H1 (cell line): ENCODE measurements at regions not wholly inside any gene's neighbourhood (a gene's known extent, or its start where the extent isn't known, plus 50 kb on each side); places are given as distances from the start of the nearest gene placed in this dataset.

Source experiments
- CTCF ChIA-PET: fragments of 300-600 bp; sonication (Branson Sonifier 250); formaldehyde crosslinking; loops from one replicate; lab custom pipeline; 2021; ENCODE audit not compliant: partially characterized antibody; lab: Charles Lee
- POLR2A ChIA-PET: fragments of 300-600 bp; sonication (Branson Sonifier 250); formaldehyde crosslinking; loops from one replicate; lab custom pipeline; 2021; ENCODE audit warnings: inconsistent platforms; ENCODE audit not compliant: partially characterized antibody; lab: Charles Lee
- DNase-seq, 2 experiments: peaks; one replicate each; pipeline versions ENCODE4 v3.0.0 to v3.0.0-alpha.2; 2010 to 2022; ENCODE audit warnings: low spot score in 2 of 2, low read depth in 1 of 2, mixed read lengths in 1 of 2
- FAIRE-seq: peaks from 2 replicates; lab custom pipeline; 2011; peaks lifted over from hg19 to GRCh38; lab: Jason Lieb, UNC
- H2AFZ ChIP-seq: 2 replicates; pipeline ENCODE4 v1.8.1; 2012; ENCODE audit warnings: low read length, inconsistent platforms
- H2AK5ac ChIP-seq: 2 replicates; pipeline ENCODE4 v1.6.1; 2013; ENCODE audit warnings: low read depth, low read length
- H2BK120ac ChIP-seq: replicated peaks from 2 replicates; pipeline ENCODE3; 2013; ENCODE audit warnings: low read depth, low read length, inconsistent platforms
- H2BK12ac ChIP-seq: 2 replicates; pipeline ENCODE4 v1.6.1; 2013; ENCODE audit warnings: low read depth, low read length
- H2BK15ac ChIP-seq: 2 replicates; pipeline ENCODE4 v1.6.1; 2013; ENCODE audit warnings: low read length
- H2BK20ac ChIP-seq: 2 replicates; pipeline ENCODE4 v1.6.1; 2013; ENCODE audit warnings: low read length
- H2BK5ac ChIP-seq: 2 replicates; pipeline ENCODE4 v1.6.1; 2013; ENCODE audit warnings: low read depth, low read length
- H3K14ac ChIP-seq: 2 replicates; pipeline ENCODE4 v1.6.1; 2013; ENCODE audit warnings: inconsistent platforms; ENCODE audit not compliant: insufficient read length
- H3K18ac ChIP-seq: 2 replicates; pipeline ENCODE4 v1.6.1; 2013; ENCODE audit warnings: low read length; ENCODE audit errors: extremely low read depth
- H3K23ac ChIP-seq: 2 replicates; pipeline ENCODE4 v1.6.1; 2013; ENCODE audit warnings: inconsistent platforms; ENCODE audit not compliant: insufficient read length
- H3K23me2 ChIP-seq: 2 replicates; pipeline ENCODE4 v1.6.1; 2013; ENCODE audit warnings: low read depth, low read length
- H3K27ac ChIP-seq: 2 replicates; pipeline ENCODE4 v1.6.1; 2011; ENCODE audit warnings: low read depth, low read length, inconsistent platforms
- H3K27me3 ChIP-seq, 4 experiments: replicated peaks in 1 of 4; 1 replicate in 1 of 4; 2 replicates in 3 of 4; pipeline versions ENCODE4 v1.6.1 to v1.8.1; 2011 to 2013; ENCODE audit warnings: low read length in 3 of 4, mild to moderate bottlenecking in 3 of 4, inconsistent platforms in 2 of 4, mixed read lengths in 2 of 4, moderate library complexity in 1 of 4; ENCODE audit not compliant: control insufficient read depth in 3 of 4, insufficient read depth in 3 of 4; ENCODE audit errors: extremely low read depth in 1 of 4
- H3K36me3 ChIP-seq, 4 experiments: 2 replicates each; pipeline versions ENCODE4 v1.6.1 to v1.8.1; 2011 to 2013; ENCODE audit warnings: mild to moderate bottlenecking in 4 of 4, low read length in 3 of 4, moderate library complexity in 2 of 4, control low read depth in 1 of 4, inconsistent platforms in 1 of 4; ENCODE audit not compliant: insufficient read depth in 4 of 4, control insufficient read depth in 2 of 4
- H3K4ac ChIP-seq: replicated peaks from 2 replicates; pipeline ENCODE3; 2013; ENCODE audit warnings: low read length, low read depth, mixed read lengths, inconsistent platforms; ENCODE audit not compliant: insufficient read length
- H3K4me1 ChIP-seq, 4 experiments: replicated peaks in 1 of 4; 1 replicate in 1 of 4; 2 replicates in 3 of 4; pipeline versions ENCODE4 v1.6.1 to v1.8.1; 2011 to 2013; ENCODE audit warnings: low read length in 3 of 4, inconsistent platforms in 2 of 4, mixed read lengths in 1 of 4; ENCODE audit not compliant: insufficient read depth in 4 of 4, control insufficient read depth in 3 of 4
- H3K4me2 ChIP-seq, 2 experiments: 2 replicates each; pipeline versions ENCODE4 v1.6.1 to v1.8.1; 2011 to 2013; ENCODE audit warnings: low read depth in 2 of 2, low read length in 2 of 2, control low read depth in 1 of 2, inconsistent platforms in 1 of 2, mild to moderate bottlenecking in 1 of 2; ENCODE audit not compliant: insufficient read depth in 1 of 2
- H3K4me3 ChIP-seq, 4 experiments: fragments of 200-600, 300-600 bp in 1 of 4; sonication (generic), shearing (Covaris generic), sonication (Bioruptor Twin) in 1 of 4; 2 replicates each; pipeline versions ENCODE4 v1.5.1 to v1.8.1; 2011 to 2016; ENCODE audit warnings: low read length in 4 of 4, low read depth in 3 of 4, control low read depth in 2 of 4, inconsistent platforms in 2 of 4, mild to moderate bottlenecking in 2 of 4, mixed read lengths in 1 of 4, moderate library complexity in 1 of 4; ENCODE audit not compliant: insufficient read depth in 2 of 4; ENCODE audit errors: extremely low read depth in 1 of 4
- H3K56ac ChIP-seq: replicated peaks from 2 replicates; pipeline ENCODE3; 2013; ENCODE audit warnings: low read depth, mild to moderate bottlenecking, mixed read lengths, low read length, inconsistent platforms; ENCODE audit not compliant: insufficient read length
- H3K79me1 ChIP-seq: 2 replicates; pipeline ENCODE4 v1.6.1; 2013; ENCODE audit warnings: low read depth, low read length, control low read depth
- H3K79me2 ChIP-seq, 2 experiments: 2 replicates each; pipeline versions ENCODE4 v1.6.1 to v1.8.1; 2012 to 2013; ENCODE audit warnings: low read length in 2 of 2, mild to moderate bottlenecking in 2 of 2, inconsistent platforms in 1 of 2; ENCODE audit not compliant: insufficient read depth in 2 of 2, control insufficient read depth in 1 of 2
- H3K9ac ChIP-seq, 4 experiments: replicated peaks in 1 of 4; 1 replicate in 1 of 4; 2 replicates in 3 of 4; pipeline versions ENCODE4 v1.6.1 to v1.8.1; 2011 to 2013; ENCODE audit warnings: low read depth in 3 of 4, low read length in 3 of 4, control low read depth in 2 of 4, mild to moderate bottlenecking in 2 of 4, moderate library complexity in 2 of 4, inconsistent platforms in 1 of 4; ENCODE audit errors: extremely low read depth in 1 of 4
- H3K9me3 ChIP-seq, 2 experiments: 2 replicates each; pipeline versions ENCODE4 v1.6.1 to v1.8.1; 2012 to 2013; ENCODE audit warnings: mild to moderate bottlenecking in 2 of 2, moderate library complexity in 2 of 2, control low read depth in 1 of 2, inconsistent platforms in 1 of 2, low read depth in 1 of 2, low read length in 1 of 2, mixed read lengths in 1 of 2; ENCODE audit not compliant: insufficient read depth in 2 of 2
- H4K20me1 ChIP-seq, 2 experiments: replicated peaks in 1 of 2; 2 replicates each; pipeline versions ENCODE3 to v1.8.1; 2011 to 2013; ENCODE audit warnings: inconsistent platforms in 2 of 2, low read length in 2 of 2, mild to moderate bottlenecking in 1 of 2; ENCODE audit not compliant: insufficient read depth in 2 of 2, control insufficient read depth in 1 of 2
- H4K5ac ChIP-seq: 2 replicates; pipeline ENCODE4 v1.6.1; 2013; ENCODE audit warnings: low read length, low read depth, mixed read lengths, inconsistent platforms; ENCODE audit not compliant: insufficient read length
- H4K8ac ChIP-seq: 2 replicates; pipeline ENCODE4 v1.8.0; 2013; ENCODE audit warnings: mild to moderate bottlenecking, moderate library complexity, low read length, inconsistent platforms; ENCODE audit not compliant: insufficient read depth; ENCODE audit errors: extremely low read depth
- H4K91ac ChIP-seq: replicated peaks from 2 replicates; pipeline ENCODE3; 2013; ENCODE audit warnings: low read length, mixed read lengths, inconsistent platforms; ENCODE audit not compliant: insufficient read length
- RAD21 ChIP-seq, 2 experiments: IDR thresholded peaks in 1 of 2; conservative IDR thresholded peaks in 1 of 2; 2 replicates each; pipeline ENCODE4 v1.6.1; 2011; ENCODE audit warnings: low read depth in 2 of 2, low read length in 2 of 2, improper control_type of control experiment in 1 of 2, inconsistent platforms in 1 of 2, mild to moderate bottlenecking in 1 of 2, moderate library complexity in 1 of 2
- TEAD4 ChIP-seq: IDR thresholded peaks from 2 replicates; pipeline ENCODE4 v1.6.1; 2012; ENCODE audit warnings: low read depth, low read length, inconsistent platforms, mixed read lengths
- ZNF274 ChIP-seq: IDR thresholded peaks from 2 replicates; pipeline ENCODE4 v1.7.0; 2012; ENCODE audit warnings: low read length, borderline replicate concordance; ENCODE audit errors: extremely low read depth
- WGBS, 2 experiments: shearing (Covaris generic) in 1 of 2; methylation state at CpG; one replicate each; pipeline versions ENCODE4 v1.1.6 to v1.1.7; 2013 to 2015; ENCODE audit warnings: low lambda C conversion rate in 2 of 2, mixed read lengths in 2 of 2, inconsistent platforms in 1 of 2, low coverage in 1 of 2, missing lambda C conversion rate in 1 of 2; ENCODE audit not compliant: insufficient replicate concordance in 2 of 2, insufficient coverage in 1 of 2, insufficient read length in 1 of 2; ENCODE audit errors: extremely low coverage in 1 of 2, missing lambda C conversion rate in 1 of 2; 5-methylcytosine and 5-hydroxymethylcytosine counted together

- TF ChIP-seq ZNF274 = no peak
Measured at GRCh38 chr20:55200317-55200716, 724.9 kb downstream of the DOK5 start (continued).

GRCh38 chr20:55194947-55195346, 719.6 kb downstream of the DOK5 start:
- Histone ChIP-seq H3K27me3 (no peaks in the 10 kb centered on the region), H3K56ac (no peak overlapping the region), H4K91ac (no peak overlapping the region), H2BK120ac (no peak overlapping the region), H4K8ac (no peak overlapping the region), H4K5ac (no peak overlapping the region), H3K18ac (no peak overlapping the region), H3K4me1 (no peaks in the 10 kb centered on the region), H3K14ac (no peak overlapping the region), H3K27ac (no peak overlapping the region), H3K9ac (no peak overlapping the region), H4K20me1 (no peaks in the 10 kb centered on the region), H2BK12ac (no peak overlapping the region), H3K4ac (no peak overlapping the region), H3K23me2 (no peaks in the 10 kb centered on the region), H3K9me3 (no peaks in the 10 kb centered on the region), H3K4me2 (no peak overlapping the region), H2AK5ac (no peak overlapping the region), H2AFZ (no peak overlapping the region), H3K36me3 (no peaks in the 10 kb centered on the region), H3K4me3 (no peak overlapping the region), H3K79me2 (no peaks in the 10 kb centered on the region), H3K23ac (no peak overlapping the region), H3K79me1 (no peaks in the 10 kb centered on the region), H2BK20ac (no peak overlapping the region), H2BK15ac (no peak overlapping the region), H2BK5ac (no peak overlapping the region)
- ChIA-PET POLR2A (no interaction called here), CTCF (no interaction called here)
- WGBS, 2 experiments = 93% methylated on average over 2 of the region's 2 CpGs; no CpG with 5 or more reads in 1 of the 2 experiments
- no peak for DNase-seq
- TF ChIP-seq RAD21 (IDR thresholded peaks at IDR 0.05 in 1 of 2, conservative IDR thresholded peaks at IDR 0.05 in 1 of 2; ENCODE audit: low read depth in 2 of 2, low read length in 2 of 2) (no peak), TEAD4 (no peak)
- FAIRE-seq = no peak
